ENCODE measurements at regions not wholly inside any gene's neighbourhood (a gene's known extent, or its start where the extent isn't known, plus 50 kb on each side); places are given as distances from the start of the nearest gene placed in this dataset.

DNA sequence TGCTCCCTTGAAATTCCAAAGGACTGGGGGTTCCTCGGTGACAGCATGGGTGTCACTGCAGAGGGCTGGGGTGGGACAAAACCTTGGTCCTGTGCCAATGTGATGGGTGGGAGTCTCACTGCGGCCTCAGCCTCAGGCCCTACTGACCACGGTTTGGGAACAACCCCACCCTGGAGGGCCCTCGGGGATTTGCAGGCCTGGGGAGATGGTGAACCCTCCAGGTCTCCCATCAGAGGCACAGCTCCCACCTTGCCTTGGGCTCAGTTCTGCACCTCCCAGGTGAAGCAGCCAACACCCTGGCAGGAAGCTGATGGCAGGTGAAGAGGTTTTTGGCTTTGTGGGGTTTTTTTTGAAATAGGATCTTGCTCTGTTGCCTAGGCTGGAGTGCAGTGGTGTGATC, 286.8 kb downstream of the PBX3 start:
- no TSS peak for BruUV-seq (replicated peaks)
- no peak overlapping the region for H3K4me3 ChIP-seq
- DNase-seq (ENCODE audit: extremely low read depth in 1 of 4, low spot score in 3 of 4) (no peak), FAIRE-seq (no peak), ATAC-seq (no peak)
- H3K27me3 ChIP-seq (ENCODE audit: control insufficient read depth in 2 of 2, insufficient read depth in 2 of 2, low read length in 2 of 2) = peaks cover 7 to 38% of the 10 kb centered on the region in 2 experiments; a peak in 3 of 5 replicates
- no peak overlapping the region for H2AFZ ChIP-seq (ENCODE audit: low read depth, low read length)
- POLR2A ChIA-PET = no interaction called here
- intact Hi-C loops (cut with micrococcal nuclease) = no loop called here
- H3K36me3 ChIP-seq (ENCODE audit: control insufficient read depth, insufficient read depth, low read length) = no peaks in the 10 kb centered on the region
- CTCF ChIA-PET (ENCODE audit: low intra/inter-chr PET ratio) = no interaction called here
- H3K4me1 ChIP-seq (replicated peaks in 1 of 2; ENCODE audit: control insufficient read depth in 2 of 2, insufficient read depth in 2 of 2, low read length in 2 of 2) = no peaks in the 10 kb centered on the region
- H3K79me2 ChIP-seq (ENCODE audit: control insufficient read depth, insufficient read depth, low read length) = no peaks in the 10 kb centered on the region
- H3K9me3 ChIP-seq (replicated peaks; ENCODE audit: control insufficient read depth, insufficient read depth, low read depth, low read length) = no peaks in the 10 kb centered on the region
- no peak overlapping the region for H3K9ac ChIP-seq (ENCODE audit: insufficient read depth in 1 of 2, low read depth in 2 of 2, low read length in 2 of 2)
- WGBS (ENCODE audit: insufficient coverage, low coverage, missing lambda C conversion rate) = 4% methylated on average over 4 of the region's 4 CpGs
- no peak overlapping the region for H3K27ac ChIP-seq (ENCODE audit: extremely low read depth, low read depth, low read length)
- H4K20me1 ChIP-seq (replicated peaks; ENCODE audit: control insufficient read depth, insufficient read depth, low read length) = no peaks in the 10 kb centered on the region
- H3K9me1 ChIP-seq (ENCODE audit: control insufficient read depth, insufficient read depth, low read length) = no peaks in the 10 kb centered on the region
- in situ Hi-C loops (cut with MboI) = no loop called here
- H3K4me2 ChIP-seq (ENCODE audit: insufficient read depth, low read length) = no peak overlapping the region
- TF ChIP-seq, protein P1, sequence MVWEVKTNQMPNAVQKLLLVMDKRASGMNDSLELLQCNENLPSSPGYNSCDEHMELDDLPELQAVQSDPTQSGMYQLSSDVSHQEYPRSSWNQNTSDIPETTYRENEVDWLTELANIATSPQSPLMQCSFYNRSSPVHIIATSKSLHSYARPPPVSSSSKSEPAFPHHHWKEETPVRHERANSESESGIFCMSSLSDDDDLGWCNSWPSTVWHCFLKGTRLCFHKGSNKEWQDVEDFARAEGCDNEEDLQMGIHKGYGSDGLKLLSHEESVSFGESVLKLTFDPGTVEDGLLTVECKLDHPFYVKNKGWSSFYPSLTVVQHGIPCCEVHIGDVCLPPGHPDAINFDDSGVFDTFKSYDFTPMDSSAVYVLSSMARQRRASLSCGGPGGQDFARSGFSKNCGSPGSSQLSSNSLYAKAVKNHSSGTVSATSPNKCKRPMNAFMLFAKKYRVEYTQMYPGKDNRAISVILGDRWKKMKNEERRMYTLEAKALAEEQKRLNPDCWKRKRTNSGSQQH (CRISPR knock-in tag; IDR thresholded peaks at IDR 0.05) = no peak
- TF ChIP-seq CREB1 (IDR thresholded peaks at IDR 0.05) = no peak
- no peak for TF ChIP-seq CREB1 (CRISPR knock-in tag; IDR thresholded peaks at IDR 0.05)
- no peak for TF ChIP-seq RAD51 (IDR thresholded peaks at IDR 0.05; ENCODE audit: borderline replicate concordance, low read depth)
- no peak for TF ChIP-seq HNRNPK (IDR thresholded peaks at IDR 0.05; ENCODE audit: low read depth, low read length, poor library complexity, severe bottlenecking)
- no peak for TF ChIP-seq MEF2D (tag; conservative IDR thresholded peaks at IDR 0.05; ENCODE audit: low read depth)
- TF ChIP-seq ARID1B (IDR thresholded peaks at IDR 0.05) = no peak
- TF ChIP-seq, protein P2, sequence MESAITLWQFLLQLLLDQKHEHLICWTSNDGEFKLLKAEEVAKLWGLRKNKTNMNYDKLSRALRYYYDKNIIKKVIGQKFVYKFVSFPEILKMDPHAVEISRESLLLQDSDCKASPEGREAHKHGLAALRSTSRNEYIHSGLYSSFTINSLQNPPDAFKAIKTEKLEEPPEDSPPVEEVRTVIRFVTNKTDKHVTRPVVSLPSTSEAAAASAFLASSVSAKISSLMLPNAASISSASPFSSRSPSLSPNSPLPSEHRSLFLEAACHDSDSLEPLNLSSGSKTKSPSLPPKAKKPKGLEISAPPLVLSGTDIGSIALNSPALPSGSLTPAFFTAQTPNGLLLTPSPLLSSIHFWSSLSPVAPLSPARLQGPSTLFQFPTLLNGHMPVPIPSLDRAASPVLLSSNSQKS (CRISPR knock-in tag; IDR thresholded peaks at IDR 0.05) = no peak
- TF ChIP-seq, protein P3, sequence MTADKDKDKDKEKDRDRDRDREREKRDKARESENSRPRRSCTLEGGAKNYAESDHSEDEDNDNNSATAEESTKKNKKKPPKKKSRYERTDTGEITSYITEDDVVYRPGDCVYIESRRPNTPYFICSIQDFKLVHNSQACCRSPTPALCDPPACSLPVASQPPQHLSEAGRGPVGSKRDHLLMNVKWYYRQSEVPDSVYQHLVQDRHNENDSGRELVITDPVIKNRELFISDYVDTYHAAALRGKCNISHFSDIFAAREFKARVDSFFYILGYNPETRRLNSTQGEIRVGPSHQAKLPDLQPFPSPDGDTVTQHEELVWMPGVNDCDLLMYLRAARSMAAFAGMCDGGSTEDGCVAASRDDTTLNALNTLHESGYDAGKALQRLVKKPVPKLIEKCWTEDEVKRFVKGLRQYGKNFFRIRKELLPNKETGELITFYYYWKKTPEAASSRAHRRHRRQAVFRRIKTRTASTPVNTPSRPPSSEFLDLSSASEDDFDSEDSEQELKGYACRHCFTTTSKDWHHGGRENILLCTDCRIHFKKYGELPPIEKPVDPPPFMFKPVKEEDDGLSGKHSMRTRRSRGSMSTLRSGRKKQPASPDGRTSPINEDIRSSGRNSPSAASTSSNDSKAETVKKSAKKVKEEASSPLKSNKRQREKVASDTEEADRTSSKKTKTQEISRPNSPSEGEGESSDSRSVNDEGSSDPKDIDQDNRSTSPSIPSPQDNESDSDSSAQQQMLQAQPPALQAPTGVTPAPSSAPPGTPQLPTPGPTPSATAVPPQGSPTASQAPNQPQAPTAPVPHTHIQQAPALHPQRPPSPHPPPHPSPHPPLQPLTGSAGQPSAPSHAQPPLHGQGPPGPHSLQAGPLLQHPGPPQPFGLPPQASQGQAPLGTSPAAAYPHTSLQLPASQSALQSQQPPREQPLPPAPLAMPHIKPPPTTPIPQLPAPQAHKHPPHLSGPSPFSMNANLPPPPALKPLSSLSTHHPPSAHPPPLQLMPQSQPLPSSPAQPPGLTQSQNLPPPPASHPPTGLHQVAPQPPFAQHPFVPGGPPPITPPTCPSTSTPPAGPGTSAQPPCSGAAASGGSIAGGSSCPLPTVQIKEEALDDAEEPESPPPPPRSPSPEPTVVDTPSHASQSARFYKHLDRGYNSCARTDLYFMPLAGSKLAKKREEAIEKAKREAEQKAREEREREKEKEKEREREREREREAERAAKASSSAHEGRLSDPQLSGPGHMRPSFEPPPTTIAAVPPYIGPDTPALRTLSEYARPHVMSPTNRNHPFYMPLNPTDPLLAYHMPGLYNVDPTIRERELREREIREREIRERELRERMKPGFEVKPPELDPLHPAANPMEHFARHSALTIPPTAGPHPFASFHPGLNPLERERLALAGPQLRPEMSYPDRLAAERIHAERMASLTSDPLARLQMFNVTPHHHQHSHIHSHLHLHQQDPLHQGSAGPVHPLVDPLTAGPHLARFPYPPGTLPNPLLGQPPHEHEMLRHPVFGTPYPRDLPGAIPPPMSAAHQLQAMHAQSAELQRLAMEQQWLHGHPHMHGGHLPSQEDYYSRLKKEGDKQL (CRISPR knock-in tag; IDR thresholded peaks at IDR 0.05; ENCODE audit: borderline replicate concordance) = no peak
- no peak for TF ChIP-seq C11orf30 (IDR thresholded peaks at IDR 0.05; ENCODE audit: low read depth)
- TF ChIP-seq ZNF77 (CRISPR knock-in tag; IDR thresholded peaks at IDR 0.05) = no peak
- TF ChIP-seq XRCC5 (IDR thresholded peaks at IDR 0.05; ENCODE audit: low read depth, low read length) = no peak
- TF ChIP-seq NCOA2 (IDR thresholded peaks at IDR 0.05; ENCODE audit: partially characterized antibody in 2 of 2) = no peak
- TF ChIP-seq ESRRA (IDR thresholded peaks at IDR 0.05; ENCODE audit: borderline replicate concordance, low read depth) = no peak
- TF ChIP-seq HEY1 (CRISPR knock-in tag; IDR thresholded peaks at IDR 0.05; ENCODE audit: borderline replicate concordance) = no peak

All from K562 (cell line).